ENCODE measurements at regions not wholly inside any gene's neighbourhood (a gene's known extent, or its start where the extent isn't known, plus 50 kb on each side); places are given as distances from the start of the nearest gene placed in this dataset.

GRCh38 chr2:164439885-164440284, 181.4 kb downstream of the GRB14 start:
- no peak for DNase-seq

DNA sequence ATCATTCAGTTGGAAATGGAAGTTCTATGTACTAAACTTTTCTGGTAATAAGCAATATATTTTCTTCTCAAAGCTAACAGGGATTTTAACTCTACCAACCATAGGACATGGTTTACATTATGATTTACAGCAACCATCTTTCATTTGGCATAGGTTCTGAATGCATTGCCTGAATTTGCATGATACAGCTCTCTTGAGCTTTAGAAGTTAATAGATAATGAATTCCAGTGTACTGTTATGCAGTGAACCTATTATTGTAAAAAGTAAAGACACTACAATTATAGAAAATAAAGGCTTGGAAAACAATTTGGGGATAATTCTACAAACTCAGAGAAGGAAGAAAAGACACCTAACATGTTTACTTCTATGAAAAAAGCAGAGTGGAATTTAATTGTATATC, 182.0 kb downstream of the GRB14 start:
- DNase-seq: no peak

DNA sequence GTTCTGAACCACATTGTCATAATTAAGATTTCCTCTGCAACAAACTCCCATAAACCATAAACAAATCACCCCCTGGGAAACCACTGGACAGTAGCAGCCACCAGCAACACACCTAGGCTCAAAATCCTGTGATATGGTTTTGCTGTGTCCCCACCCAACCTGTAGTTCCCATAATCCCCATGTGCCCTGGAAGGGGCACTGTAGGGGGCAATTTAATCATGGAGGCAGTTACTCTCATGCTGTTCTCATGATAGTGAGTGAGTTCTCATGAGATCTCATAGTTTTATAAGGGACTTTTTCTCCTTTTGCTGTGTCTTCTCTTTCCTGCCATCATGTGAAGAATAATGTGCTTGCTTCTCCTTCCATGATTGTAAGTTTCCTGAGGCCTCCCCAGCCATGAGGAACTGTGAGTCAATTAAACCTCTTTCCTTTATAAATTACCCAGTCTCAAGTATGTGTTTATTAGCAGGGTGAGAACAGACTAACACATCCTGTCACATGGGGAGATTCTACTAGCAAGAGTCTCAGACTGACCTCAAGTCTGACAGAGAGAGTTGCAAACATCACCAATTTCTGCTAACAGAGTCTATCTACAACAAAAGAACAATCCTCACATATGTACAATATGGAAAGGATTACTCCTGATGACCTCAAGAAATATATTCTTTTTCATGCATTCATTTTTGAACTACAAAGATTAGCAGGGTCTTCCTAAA, 182.6 kb downstream of the GRB14 start:
- DNase-seq: no peak

GRCh38 chr2:164436131-164436530, 185.2 kb downstream of the GRB14 start:
- no peak for DNase-seq

- peak; percentile 11 for DNase-seq
Measured at GRCh38 chr2:164430166-164430783, 191.0 kb downstream of the GRB14 start.

DNA sequence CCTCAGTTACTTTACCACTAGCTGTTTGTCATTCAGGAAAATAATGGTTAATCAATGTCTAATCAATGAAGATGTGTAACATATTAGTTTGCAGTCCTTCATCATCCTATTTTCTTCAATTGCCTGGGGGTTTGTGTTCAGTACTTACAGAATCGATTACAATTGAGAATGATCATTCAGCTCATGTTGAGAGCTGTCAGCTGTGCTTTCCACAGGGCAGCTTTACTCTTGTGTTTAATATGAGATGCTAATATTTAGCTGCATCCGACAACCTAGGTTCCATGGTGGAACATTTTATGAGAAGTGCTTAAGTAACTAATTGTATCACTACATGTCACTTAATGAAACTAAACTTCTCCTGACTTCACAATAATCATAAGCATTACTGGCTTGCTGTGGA, 191.9 kb downstream of the GRB14 start:
- no peak for DNase-seq

DNA sequence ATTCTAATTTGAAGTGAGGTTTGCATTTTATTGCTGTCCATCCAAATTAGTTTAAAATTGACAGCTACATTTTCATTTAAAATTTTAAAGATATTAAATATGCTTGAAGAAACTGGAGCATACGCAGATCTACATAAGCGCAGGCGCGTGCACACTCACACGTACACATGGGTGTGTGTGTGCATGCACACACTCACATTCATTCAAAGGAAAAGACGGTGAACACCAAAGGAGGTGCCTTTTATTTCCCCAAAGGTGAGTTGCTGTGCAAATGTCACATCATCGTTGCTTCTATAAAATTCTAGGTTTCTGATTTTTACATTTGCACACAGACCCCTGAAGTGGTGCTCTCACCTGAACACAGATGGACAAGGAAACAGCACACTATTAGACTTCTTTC, 194.2 kb downstream of the GRB14 start:
- no peak for DNase-seq

DNA sequence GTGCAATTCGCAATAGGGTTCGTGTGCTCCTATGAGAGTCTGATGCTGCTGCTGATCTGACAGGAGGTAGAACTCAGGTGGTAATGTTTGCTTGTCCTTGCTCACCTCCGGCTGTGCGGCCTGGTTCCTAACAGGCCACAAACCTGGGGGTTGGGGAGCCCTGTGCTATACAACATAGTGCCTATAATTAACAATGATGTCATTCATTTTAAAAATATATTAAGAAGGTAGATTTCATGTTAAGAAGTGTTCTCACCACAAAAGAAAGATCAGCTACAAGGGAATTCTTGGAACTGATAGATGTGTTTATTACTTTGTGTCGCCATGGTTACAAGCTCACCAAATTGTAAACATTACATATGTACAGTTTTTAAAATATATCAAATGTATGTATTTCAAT, 200.5 kb downstream of the GRB14 start:
- DNase-seq: no peak

- no peak for DNase-seq
Measured at GRCh38 chr2:164412831-164413230, 208.5 kb downstream of the GRB14 start.

DNA sequence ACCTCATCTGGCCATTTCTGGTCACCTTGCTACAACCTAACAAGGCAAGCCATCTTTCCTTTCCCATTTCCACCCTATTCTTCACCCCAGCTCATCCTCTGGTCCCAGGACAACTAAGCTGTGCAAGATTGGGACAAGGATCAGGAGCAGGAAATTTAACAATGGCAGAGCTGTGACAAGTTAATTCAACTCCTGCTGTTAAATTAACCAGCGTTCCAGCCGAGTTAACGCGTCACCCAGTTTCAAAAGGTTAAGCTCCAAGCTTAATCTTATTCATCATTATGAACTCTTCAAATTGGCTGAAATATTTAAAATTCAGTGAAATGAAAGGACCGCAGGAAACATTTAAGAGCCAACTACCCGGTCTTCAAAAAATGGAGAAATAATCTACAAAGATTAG, 231.9 kb downstream of the GRB14 start:
- DNase-seq: no peak

DNA sequence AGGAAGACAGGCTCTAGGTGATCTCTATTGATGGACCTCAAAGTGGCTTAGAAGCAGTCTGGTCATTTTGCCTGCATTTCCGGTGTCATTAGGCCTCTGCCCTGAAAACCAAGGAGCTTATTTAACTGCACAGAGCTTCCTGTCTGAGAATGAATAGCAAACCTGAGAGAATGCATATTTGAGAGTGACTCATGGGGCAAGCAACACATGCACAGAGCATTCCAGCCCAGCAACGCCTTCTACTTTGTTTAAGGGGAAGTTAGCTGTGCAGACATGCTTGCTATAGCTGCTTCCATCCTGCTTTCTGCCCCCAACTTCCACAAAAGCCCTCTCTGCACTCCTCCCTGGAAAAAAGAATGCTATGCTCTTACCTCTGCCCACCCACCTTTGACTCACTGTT, 232.8 kb downstream of the GRB14 start:
- DNase-seq: no peak

GRCh38 chr2:164386231-164386630, 235.1 kb downstream of the GRB14 start:
- DNase-seq: no peak

DNA sequence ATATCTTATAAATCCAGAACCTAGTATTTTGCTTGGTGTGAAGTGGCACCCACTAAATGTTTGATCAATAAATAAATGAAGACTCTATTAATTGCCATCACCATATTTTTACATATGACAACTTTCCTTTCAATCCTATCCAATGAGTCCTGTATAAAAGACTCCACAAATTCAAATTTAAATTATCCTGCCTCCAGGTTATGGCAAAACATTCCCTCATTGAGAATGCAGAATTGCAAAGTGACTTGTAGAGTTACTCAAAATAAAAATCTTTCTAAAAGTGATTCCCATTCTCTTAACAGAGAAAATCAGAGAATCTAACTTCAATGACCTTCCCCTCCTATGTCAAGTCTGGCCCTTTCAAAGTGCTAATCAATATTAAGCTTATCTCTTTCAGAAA, 236.8 kb downstream of the GRB14 start:
- DNase-seq: no peak

DNA sequence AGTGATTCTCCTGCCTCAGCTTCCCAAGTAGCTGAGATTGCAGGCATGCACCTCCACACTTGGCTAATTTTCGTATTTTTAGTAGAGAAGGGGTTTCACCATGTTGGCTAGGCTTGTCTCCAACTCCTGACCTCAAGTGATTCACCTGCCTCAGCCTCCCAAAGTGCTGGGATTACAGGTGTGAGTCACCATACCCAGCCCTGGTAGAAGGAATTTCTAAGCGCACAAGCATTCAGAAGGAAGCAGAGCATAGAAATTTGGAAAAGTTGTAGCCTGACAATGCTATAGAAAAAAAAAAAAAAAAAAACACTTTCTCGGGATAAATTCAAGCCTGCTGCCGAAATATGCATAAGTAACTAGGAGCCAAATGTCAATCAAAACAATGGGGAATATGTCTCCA, 249.4 kb downstream of the GRB14 start:
- no peak for DNase-seq

GRCh38 chr2:164369366-164369765, 251.9 kb downstream of the GRB14 start:
- DNase-seq: no peak

- no peak for DNase-seq
Measured at GRCh38 chr2:164368896-164369295, 252.4 kb downstream of the GRB14 start.

DNA sequence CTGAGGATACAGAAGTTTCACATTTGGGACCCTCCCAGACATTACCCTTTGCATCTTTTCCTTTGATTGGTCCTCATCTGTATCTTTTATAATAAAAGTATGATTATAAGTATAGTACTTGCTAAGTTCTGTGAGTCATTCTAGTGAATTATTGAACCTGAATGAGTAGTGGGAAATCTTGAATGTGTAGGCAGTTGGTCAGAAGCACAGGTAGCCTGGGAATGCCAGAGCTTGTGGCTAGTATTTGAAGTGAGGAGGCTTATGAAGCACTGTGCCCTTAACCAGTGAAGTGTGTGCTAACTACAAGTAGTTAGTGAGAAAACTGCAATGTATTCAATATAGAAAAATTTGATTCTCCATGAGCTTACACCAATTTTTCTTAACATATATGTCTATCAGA, 257.6 kb downstream of the GRB14 start:
- DNase-seq: no peak

DNA sequence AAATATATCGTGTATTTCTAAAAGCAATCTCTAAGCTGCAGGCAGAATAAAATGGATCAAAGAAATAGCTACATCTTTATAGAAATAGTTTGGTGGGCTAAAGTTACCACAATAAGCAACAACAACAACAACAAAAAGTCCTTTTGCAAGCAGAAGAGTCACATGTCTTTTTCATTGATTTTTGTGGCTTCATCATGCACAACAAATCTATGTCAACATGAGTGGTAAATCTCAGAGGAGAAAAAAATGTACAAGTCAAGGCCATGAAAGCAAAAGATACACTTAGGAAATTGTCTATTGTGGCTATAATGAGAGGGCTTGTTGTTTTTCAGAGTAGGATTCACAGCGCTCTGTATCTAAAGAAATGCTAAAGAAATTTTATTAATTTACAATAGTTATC, 269.7 kb downstream of the GRB14 start:
- no peak for DNase-seq

GRCh38 chr2:164335947-164336346, 285.3 kb downstream of the GRB14 start:
- DNase-seq: peak; percentile 33

GRCh38 chr2:164335128-164335527, 286.2 kb downstream of the GRB14 start:
- DNase-seq: no peak

DNA sequence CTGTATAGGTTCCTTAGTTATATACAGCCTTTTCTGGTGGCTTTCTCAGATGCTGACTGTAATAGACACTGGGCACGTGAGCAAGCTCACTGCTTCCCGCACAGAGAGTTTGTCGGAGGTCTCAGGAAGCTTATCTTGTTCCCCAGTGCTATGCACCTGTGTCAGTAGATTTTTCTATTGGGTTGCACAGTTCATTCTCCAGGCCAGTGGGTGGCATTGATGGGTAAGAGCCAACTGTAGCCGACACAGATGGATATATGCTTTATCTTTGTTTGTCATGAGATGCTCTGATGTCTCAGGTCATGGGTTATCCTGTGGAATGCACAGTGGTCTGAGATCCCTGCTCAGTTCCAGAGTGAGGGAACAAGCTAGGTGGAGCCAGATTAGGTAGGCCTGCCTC, 293.0 kb downstream of the GRB14 start:
- DNase-seq: no peak

GRCh38 chr2:164323978-164324377, 297.3 kb downstream of the GRB14 start:
- DNase-seq: no peak

- peak; percentile 14 for DNase-seq
Measured at GRCh38 chr2:164314148-164314547, 307.1 kb downstream of the GRB14 start.

DNA sequence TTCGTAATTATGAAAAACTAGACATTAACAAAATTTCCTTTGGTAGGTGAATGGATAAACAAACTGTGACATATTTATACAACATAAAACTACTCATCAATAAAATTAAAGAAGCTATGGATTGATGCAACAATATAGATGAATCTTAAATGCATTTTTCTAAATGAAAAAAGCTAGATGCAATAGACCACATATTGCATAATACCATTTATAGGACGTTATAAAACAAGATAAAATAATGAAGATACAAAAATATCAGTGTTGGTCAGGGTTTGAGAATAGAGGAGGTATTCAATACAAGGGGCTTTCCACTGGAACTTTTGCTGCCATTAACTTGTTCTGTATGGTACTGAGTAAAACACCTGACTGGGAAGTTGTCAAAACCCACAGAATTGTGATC, 314.4 kb downstream of the GRB14 start:
- DNase-seq: no peak

DNA sequence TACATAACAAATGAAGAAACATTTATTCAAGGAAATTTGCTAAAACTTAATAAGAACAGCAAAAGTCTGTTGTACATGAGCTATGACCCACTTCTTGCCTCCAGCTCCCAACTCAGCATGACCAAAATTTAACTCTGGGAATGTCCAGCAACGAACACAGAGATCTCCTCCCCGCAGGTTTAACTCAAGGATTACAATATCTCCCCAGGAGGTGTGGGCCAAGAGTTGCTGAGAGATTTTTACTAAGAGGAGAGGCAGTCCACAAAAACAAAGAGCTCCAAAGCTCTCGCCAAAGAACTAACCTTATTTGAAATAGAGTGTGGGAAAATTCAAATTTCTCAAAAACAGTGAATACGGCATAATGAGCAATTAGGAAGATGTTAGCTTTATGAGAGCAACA, 318.5 kb downstream of the GRB14 start:
- DNase-seq: no peak
